ENCODE measurements at regions not wholly inside any gene's neighbourhood (a gene's known extent, or its start where the extent isn't known, plus 50 kb on each side); places are given as distances from the start of the nearest gene placed in this dataset.

DNA sequence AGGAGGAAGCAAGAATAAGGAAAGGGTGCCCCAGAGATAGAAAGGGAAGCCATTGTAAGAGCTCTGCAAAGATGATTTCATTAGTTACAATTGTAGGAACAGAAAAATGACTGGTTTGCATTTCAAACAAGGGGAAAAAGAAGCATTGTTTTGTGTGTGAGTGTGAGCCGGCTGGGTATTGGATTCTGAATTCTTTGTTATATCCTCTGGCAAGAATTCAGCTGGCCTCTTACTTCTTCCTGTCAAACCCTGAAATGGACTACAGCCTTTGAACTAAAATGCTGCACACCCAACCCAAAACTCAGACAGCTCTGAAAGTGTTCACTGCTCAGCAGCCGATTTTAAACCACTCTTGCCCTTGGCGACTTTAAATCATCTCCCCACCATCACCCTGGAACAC lies 461.3 kb downstream of the PMP22 start:
- DNase-seq, result no peak

DNA sequence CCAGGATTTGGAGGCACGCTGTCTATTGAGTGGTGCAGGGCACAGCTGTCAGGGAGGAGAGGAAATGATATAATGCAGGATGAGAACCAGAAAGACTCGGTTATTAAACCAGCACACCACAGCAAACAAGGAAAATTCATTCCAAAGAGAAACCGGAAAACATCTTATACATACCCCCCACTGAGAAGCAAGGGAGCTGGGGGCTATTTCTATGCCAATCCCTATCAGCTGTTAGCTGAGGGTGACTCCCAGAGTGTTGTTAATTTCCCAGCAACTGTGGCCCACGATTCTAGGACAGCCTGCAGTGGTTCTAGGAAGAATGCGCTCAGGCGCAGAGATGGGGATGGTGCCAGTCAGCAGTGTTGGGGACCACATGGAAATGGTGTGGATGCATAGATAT lies 467.3 kb downstream of the PMP22 start:
- DNase-seq, result no peak

DNA sequence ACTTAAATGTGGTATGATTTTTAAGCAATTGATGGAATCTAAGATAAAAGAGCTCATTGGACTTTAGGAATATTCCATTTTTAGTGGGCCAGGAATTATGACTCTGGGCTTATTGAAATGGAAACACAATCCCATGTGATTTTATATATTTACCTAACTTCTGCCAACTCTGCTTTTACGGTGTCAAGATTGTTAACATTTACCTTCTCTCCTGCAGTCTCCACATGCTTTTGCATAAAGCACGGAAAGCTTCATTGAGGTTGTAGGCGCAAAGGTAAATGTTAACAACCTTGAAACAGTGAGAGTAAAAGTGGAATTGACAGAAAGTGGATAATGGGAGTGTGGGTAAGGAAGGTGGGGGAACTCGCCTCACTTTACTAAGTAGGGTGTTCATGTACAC lies 468.1 kb downstream of the PMP22 start:
- DNase-seq, result no peak

DNA sequence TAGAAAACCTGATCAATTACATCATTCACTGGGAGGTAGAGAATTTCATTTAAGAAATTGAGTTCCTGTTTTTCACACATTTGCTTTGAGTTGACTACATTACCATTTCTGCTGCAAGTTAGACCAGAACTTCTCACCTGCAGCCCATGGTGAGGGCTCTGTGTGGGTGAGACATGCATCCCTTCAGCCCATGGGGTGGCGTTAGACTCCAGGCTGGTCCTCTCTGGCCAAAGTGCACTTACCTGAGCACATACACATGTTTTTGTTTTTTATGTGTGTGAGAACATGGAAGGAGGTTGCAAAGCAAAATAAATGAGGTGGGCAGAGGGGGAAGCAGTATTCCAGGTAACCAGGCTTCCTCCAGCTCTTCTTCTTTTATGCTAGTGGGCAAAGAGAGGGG lies 470.2 kb downstream of the PMP22 start:
- no peak for DNase-seq

DNA sequence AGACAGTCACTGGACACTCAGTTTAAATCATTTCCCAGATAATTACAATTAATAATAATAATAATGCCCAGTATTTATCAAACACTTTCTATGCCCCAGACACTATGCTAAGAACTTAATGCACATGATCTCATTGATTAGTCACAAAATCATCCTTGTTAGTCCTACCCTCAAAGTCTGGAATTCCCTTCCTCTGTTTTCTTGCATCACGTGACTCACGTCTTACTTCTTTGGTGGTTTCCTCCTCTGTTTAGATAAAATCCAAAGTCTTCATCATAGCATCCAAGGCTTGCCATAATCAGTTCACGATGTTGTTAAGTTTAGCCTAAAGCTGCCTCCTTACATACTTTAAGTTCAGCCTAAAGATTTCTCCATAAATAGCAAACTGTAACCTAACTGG lies 471.9 kb downstream of the PMP22 start:
- DNase-seq, result no peak

DNA sequence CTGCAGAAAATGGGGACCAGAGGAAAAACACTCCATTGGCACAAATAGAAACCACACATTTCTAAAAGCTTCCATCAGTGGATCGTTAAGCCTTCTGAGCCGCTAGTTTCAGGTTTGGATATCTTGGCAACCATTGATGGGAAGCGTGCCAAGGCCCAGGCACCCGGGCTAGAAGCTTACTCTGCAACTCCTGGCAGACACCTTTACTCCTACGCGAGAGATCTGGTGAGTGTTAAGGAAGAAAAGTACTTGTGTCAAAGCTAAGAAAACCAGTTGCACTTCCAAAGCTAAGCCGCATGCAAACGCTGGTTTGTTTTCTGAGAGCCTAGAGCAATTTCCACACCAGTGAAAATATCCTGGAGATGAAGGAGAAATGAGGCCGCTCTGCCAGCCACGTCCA lies 472.4 kb downstream of the PMP22 start:
- no peak for DNase-seq

DNA sequence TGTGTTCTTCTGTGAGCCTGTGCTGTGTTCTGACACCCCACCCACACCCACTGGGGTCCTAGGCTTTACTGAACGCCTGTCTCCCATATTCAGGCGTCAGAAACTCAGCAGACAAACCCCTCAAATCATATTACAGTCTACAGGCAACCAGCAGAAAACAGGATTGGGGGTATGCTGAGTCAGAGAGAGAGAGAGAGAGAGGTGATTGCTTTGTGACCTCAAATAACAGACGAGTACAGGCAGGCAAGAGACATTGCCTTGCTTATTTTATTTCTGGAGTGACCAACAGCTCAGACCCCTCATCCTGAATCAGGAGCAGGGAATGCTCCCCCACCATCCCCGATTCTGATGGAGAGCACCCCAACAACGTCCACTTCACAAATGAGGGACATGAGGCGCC lies 473.9 kb downstream of the PMP22 start:
- no peak for DNase-seq

DNA sequence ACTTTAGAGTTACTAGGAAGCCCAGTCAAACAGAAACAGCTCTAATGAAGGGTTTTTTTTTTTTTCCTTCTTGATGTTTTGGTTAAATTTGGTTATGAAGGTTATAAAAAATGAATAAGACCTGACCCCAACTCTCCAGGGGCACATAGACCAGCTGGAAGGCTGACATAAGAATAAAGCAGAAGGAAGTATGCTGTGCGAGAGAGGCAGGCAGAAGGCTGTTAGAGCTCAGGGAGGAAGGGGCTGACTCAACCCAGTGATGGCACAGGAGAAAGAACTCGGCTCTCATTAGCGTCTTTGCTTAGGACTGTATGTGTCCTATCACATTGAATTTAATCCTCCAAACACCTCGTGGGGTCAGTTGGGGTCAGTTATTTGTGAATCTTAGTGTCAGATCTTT lies 474.6 kb downstream of the PMP22 start:
- DNase-seq, result no peak

DNA sequence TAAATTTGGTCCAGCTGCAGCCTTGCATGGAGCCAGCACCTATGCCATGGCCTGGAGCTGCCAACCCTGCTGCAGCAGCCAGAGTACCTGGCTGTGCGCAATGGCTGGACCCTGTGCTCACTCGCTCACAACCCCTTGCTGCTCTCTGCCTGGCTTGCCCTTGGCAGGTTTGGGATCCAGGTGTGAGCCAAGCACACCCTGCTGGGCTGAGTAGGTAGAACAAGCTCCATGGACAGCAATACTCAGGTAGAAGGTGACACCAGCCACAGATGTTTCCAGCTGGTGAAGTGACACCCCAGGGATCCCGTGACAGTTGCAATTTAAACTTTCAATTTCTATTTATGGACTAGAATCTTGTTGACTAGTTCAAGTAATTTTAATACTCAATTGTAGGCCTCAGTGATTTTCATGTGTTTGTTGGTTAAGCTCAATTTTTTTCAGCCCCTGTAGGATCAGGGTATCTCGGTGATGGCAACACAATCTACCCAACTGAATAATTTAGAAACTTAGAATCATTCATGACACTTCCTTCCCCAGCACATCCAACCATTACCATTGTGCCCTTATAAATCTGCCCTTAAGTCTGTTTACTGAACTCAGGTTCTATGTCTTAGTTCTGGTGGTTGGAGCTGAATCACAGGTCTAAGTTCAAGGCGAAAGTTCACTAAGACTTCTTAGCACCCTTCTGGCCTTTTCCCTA lies 480.0 kb downstream of the PMP22 start:
- DNase-seq, result no peak

DNA sequence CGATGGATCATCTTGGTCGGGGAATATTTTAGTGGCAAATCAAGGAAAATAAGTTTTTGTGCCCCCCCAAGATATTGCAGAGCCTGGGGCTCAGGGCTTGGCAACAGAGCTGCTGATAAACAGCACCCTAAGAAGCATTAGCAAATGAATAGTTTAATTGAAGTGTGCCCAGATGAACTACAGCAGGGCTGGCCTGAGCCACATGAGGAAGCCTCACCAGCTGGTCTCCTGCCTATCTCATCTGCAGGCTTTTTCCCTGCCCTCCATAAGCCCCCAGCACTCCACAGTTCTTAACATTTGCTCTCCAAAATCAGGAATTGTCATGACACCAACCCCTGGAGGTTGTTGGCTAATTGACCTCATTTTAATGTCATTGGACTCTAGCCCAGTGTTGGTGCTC lies 480.2 kb downstream of the HS3ST3B1 start:
- no peak for DNase-seq

DNA sequence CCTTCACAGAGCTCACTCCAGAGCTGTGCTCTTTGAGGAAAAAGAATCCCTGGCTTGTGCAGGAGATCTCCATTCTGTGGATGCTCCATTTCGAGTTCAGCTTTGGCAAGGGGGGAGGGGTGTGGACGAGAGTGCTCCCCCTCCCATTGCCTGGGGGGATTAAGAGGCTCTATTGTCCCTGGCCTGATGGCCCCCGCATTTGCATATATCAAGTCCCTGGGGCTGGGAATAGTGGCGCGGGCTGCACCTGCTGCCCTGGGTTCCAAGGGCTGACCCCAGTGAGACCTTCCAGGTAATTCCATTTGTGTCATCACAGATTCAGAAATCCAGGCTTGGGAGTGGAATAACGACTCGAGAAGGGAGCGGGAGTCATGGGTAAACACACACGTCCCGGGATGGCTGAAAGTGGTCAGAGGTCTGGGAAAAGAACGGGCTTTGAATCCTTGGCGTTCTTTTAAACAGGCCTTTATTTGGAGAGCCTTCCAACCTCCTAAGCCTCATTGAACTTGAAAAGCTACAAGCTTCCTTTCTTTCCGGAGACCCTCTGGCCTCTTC lies 479.3 kb downstream of the HS3ST3B1 start:
- DNase-seq, result no peak

DNA sequence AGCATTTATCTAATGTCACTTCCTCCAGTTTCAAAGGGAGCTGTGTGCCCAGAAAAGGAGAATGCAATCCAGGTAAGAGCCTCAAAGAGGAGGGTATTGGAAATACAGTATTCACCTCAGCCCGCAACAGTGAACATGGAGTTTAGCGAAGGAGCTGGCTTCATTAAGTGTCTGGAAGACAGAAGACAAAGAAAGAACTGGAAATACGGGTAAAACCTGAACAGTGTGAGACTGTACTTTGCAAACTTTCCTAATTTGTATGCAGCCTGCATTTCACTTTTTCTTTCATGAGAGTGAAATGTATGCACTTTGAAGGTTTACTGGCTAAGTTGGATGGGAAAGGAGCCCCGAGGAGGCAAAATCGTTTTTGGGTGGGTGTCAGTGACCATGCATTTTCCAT lies 478.4 kb downstream of the HS3ST3B1 start:
- DNase-seq, result no peak

DNA sequence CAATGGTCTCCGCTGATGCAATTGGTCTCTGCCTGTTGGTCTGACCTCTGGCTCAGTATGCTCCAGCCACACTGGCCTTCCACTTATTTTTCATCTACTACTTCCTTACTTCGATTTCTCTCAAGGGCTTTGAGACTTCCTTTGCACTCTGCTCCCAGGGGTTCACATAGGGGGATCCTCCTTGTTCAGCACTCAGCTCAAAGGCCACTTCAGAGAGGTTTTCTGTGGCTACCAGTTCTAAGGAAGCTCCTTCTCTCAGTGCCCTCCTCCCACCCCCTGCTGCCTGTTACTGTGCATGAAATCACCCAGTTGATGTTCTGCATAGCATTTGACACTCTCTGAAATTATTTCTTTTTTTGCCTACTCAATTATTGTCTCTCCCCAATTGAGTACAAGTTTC lies 476.4 kb downstream of the HS3ST3B1 start:
- DNase-seq, result no peak

DNA sequence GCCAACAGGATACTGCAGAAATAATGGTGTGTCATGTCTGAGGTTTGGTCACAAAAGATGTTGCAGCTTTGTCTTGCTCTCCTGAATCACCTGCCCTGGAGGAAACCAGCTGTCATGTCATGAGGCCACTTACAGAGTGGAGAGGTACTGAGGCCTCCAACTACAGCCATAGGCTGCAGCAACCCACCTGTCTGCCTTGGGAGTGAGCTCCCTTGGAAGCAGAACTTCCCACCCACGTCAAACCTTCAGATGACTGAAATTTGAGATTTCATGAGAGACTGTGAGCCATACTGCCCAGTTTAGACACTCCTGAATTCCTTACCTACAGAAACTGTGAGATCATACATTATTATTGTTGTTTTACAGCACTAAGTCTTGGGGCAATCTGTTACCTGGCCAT lies 475.9 kb downstream of the HS3ST3B1 start:
- no peak for DNase-seq

DNA sequence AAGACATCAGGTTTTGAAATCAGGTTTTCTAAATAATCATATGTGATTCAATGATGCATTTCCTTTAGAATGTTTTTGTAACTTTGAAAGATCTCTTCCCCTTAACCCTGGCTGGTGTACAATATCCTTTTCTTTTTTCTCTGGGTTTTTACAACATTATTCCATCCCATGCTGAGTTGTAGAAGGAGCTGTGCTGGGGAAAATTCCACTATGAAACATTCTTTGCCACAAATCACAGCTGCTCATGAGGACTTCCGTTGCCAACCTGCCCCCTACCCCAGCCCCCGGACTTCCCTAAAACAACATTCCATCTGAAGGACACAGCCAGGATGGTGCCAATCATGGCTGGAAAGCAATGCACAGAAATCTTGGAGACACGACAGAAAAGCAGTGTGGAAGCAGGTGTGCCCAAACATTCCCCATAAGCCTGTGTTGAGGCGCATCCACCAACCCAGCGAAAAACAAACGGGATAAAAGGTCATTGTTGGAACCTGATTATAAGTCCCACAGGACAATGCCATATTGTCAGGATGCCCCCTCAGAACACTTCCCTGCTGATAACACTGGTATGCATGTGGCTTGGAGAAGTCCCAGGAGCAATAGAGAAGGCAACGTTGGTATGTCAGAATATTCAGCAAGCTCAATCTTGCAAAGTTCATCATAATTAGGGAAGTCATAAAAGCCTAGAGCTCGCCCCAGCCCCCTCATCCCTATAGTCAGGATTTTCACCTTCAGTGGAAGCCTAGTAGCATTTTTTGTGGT lies 475.0 kb downstream of the HS3ST3B1 start:
- no peak for DNase-seq

DNA sequence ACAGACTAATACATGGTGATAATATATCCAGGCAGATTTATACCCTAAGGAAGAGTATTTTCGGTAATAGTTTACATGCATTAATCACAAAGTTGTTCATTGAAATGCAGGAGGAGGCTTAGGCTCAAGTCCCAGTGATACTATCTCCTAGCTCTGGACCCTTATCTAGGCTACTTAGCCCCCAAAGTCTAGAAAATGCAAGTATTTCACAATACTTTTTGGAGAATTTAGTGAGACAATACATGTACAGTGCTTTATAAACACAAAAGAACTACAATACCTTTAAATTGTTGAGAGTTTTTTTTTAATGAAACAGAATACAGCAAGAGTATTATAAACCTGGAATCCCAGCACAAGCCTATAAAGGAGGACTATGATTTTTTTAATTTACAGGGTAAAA lies 473.9 kb downstream of the HS3ST3B1 start:
- DNase-seq, result no peak

DNA sequence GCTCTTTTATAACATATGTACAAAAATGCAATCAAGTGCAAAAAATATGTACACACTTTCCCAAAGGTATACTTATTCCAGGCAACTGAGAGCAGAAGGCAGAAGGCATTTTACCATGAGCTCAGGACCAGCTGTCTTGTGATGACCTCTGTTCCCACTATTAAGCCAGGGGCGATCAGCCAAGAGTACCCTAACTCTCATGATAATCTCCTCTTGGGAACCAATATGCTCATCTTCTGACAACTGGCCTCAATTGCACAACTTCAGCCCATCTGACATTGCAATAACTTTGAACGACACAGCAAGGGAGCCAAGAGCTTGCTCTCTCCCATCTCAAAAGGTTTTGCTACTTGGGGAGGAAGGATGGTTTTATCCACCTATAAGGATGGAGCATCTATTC lies 471.9 kb downstream of the HS3ST3B1 start:
- no peak for DNase-seq

DNA sequence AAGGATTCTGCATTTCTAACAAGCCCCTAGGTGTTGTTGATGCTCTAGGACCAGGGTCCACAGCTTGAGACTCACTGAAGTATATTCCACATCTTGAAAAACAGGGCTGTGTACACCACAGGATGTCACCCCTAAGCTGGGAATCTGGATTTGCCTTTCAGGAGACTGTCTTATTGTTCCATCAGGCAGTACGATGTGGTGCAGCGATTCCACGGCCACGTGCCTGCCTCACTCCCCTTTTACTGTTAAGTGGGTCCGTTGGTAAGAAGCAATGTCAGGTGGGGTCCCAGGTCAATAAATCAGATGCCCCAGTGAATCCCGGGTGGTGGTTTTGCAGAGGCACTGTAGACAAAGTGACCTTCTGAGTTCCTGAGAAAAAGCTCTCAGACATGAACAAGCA lies 470.7 kb downstream of the HS3ST3B1 start:
- no peak for DNase-seq

DNA sequence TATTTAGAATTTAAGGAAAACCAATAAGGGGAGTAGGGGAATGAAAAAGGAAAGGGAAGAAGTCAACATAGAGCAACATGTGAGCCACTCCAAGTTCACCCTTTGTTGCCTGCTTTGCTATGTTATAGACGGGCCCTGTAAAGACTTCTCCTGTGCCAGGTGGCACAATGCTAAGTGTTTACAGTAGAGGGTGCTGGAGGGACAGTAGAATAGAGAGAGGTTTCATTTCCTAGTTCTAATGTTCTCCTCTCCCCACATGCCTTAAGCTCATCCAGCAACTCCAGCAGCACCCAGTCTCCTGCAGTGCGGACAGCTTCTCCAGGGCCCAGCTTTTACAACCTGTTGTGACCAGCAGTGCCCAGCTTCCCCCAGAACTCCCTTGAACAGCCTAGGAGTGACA lies 468.0 kb downstream of the HS3ST3B1 start:
- DNase-seq, result no peak

DNA sequence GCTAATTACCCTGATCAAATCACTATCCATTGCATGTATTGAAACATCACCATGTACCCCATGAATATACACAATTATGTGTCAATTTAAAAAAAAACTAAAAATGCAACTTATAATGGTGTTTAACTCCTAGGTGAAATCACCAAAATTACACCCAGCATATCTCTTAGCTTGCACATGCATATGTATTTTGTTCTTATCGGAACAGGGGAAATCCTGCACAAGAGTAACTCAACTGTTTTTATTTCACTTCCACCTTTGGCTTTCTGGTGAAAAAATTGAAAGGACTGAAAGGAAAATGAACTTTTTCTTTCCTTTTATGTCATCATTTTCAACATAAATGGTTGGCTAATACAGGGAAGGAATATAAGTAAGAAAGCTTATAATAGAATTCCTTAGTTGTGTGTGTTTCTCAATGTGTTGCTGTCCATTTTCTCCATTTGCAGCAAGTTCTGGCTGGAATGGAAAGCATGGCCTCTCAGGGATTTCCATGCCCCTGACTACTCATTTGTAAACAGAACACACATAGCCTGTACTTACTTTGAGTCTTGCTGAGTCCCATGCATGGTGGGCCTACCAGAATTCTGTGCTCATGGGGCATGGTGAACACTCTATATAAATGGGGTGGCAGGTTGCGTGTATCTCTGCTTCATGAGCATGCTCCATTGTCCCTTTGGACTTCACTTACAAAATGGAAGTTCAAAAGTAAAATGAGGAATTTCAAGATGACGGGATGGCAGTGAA lies 462.0 kb downstream of the HS3ST3B1 start:
- DNase-seq, result no peak

DNA sequence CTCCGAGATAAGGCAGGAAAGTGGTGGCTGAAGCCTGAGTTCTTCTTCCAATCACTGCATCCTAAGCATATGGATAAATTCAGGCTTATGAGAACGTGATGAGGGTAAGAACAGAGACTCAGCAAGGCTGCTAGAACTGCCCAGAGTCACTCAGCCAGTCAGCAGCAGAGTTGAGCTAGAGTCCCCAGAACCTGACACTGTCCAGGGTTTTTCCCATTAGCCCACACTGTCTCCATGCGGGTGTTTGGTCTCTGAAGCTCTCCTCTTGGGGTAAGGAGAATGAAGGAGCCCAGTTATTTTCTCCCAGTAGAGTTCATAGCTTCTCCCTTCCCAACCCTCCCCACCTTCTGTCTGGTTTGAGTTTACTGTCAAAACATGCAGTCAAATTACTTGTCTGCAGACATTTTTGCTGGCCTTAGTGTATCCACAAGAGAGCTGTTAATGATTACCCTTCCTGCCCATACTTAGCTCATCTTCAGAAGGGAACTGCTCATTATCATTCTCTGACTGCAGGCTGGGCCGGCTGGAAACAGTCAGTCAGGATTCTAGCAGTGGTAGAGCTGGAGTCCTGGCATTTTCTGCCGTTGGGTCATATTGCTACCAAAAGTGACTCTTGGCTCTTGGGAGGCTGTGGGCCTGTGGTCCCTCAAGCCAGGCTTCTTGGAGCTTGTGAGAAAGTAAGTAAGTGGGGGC lies 460.0 kb downstream of the HS3ST3B1 start:
- no peak for DNase-seq

DNA sequence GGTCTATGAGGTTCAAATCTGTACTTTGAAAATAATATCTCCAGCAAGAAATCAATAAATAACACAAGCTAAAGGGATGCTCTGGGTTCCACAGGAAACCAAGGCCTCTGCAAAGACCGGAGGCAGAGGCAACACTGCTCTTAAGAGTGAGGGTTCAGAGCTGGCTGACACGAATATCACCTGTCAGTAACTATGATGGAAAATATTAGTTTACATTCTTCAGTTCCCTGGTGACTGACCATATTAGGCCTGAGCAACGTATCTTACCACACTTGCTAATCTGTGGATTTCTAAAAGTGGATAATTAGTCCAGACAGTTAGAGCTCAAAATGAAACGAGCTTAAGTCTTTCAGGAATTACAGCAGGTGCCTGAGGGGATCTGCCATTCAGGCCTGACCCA lies 459.3 kb downstream of the HS3ST3B1 start:
- no peak for DNase-seq

DNA sequence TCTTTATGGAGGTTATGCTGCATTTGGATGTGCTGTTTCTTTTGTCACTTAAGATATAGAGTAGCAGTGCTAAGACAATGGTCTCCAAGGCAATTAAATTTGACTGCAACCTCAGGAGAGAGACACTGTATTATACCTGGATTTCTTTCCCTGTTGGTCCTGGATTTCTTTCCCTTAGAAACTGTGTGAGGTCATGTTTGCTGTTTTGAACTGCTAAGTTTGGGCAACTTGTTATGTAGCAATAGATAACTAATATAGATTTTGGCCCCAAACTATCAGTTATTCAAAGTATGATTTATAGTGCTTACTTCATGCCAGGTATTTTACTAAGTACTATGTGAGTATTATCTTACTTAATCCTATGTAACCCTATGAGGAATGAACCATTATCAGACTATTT lies 458.4 kb downstream of the HS3ST3B1 start:
- DNase-seq, result no peak
